H1 (cell line): ENCODE measurements at regions not wholly inside any gene's neighbourhood (a gene's known extent, or its start where the extent isn't known, plus 50 kb on each side); places are given as distances from the start of the nearest gene placed in this dataset.

Source experiments
- CTCF ChIA-PET: fragments of 300-600 bp; sonication (Branson Sonifier 250); formaldehyde crosslinking; loops from one replicate; lab custom pipeline; 2021; ENCODE audit not compliant: partially characterized antibody; lab: Charles Lee
- POLR2A ChIA-PET: fragments of 300-600 bp; sonication (Branson Sonifier 250); formaldehyde crosslinking; loops from one replicate; lab custom pipeline; 2021; ENCODE audit warnings: inconsistent platforms; ENCODE audit not compliant: partially characterized antibody; lab: Charles Lee
- DNase-seq, 2 experiments: peaks; one replicate each; pipeline versions ENCODE4 v3.0.0 to v3.0.0-alpha.2; 2010 to 2022; ENCODE audit warnings: low spot score in 2 of 2, low read depth in 1 of 2, mixed read lengths in 1 of 2
- FAIRE-seq: peaks from 2 replicates; lab custom pipeline; 2011; peaks lifted over from hg19 to GRCh38; lab: Jason Lieb, UNC
- H2AFZ ChIP-seq: 2 replicates; pipeline ENCODE4 v1.8.1; 2012; ENCODE audit warnings: low read length, inconsistent platforms
- H2AK5ac ChIP-seq: 2 replicates; pipeline ENCODE4 v1.6.1; 2013; ENCODE audit warnings: low read depth, low read length
- H2BK120ac ChIP-seq: replicated peaks from 2 replicates; pipeline ENCODE3; 2013; ENCODE audit warnings: low read depth, low read length, inconsistent platforms
- H2BK12ac ChIP-seq: 2 replicates; pipeline ENCODE4 v1.6.1; 2013; ENCODE audit warnings: low read depth, low read length
- H2BK15ac ChIP-seq: 2 replicates; pipeline ENCODE4 v1.6.1; 2013; ENCODE audit warnings: low read length
- H2BK20ac ChIP-seq: 2 replicates; pipeline ENCODE4 v1.6.1; 2013; ENCODE audit warnings: low read length
- H2BK5ac ChIP-seq: 2 replicates; pipeline ENCODE4 v1.6.1; 2013; ENCODE audit warnings: low read depth, low read length
- H3K14ac ChIP-seq: 2 replicates; pipeline ENCODE4 v1.6.1; 2013; ENCODE audit warnings: inconsistent platforms; ENCODE audit not compliant: insufficient read length
- H3K18ac ChIP-seq: 2 replicates; pipeline ENCODE4 v1.6.1; 2013; ENCODE audit warnings: low read length; ENCODE audit errors: extremely low read depth
- H3K23ac ChIP-seq: 2 replicates; pipeline ENCODE4 v1.6.1; 2013; ENCODE audit warnings: inconsistent platforms; ENCODE audit not compliant: insufficient read length
- H3K23me2 ChIP-seq: 2 replicates; pipeline ENCODE4 v1.6.1; 2013; ENCODE audit warnings: low read depth, low read length
- H3K27ac ChIP-seq: 2 replicates; pipeline ENCODE4 v1.6.1; 2011; ENCODE audit warnings: low read depth, low read length, inconsistent platforms
- H3K27me3 ChIP-seq, 4 experiments: replicated peaks in 1 of 4; 1 replicate in 1 of 4; 2 replicates in 3 of 4; pipeline versions ENCODE4 v1.6.1 to v1.8.1; 2011 to 2013; ENCODE audit warnings: low read length in 3 of 4, mild to moderate bottlenecking in 3 of 4, inconsistent platforms in 2 of 4, mixed read lengths in 2 of 4, moderate library complexity in 1 of 4; ENCODE audit not compliant: control insufficient read depth in 3 of 4, insufficient read depth in 3 of 4; ENCODE audit errors: extremely low read depth in 1 of 4
- H3K36me3 ChIP-seq, 4 experiments: 2 replicates each; pipeline versions ENCODE4 v1.6.1 to v1.8.1; 2011 to 2013; ENCODE audit warnings: mild to moderate bottlenecking in 4 of 4, low read length in 3 of 4, moderate library complexity in 2 of 4, control low read depth in 1 of 4, inconsistent platforms in 1 of 4; ENCODE audit not compliant: insufficient read depth in 4 of 4, control insufficient read depth in 2 of 4
- H3K4ac ChIP-seq: replicated peaks from 2 replicates; pipeline ENCODE3; 2013; ENCODE audit warnings: low read length, low read depth, mixed read lengths, inconsistent platforms; ENCODE audit not compliant: insufficient read length
- H3K4me1 ChIP-seq, 4 experiments: replicated peaks in 1 of 4; 1 replicate in 1 of 4; 2 replicates in 3 of 4; pipeline versions ENCODE4 v1.6.1 to v1.8.1; 2011 to 2013; ENCODE audit warnings: low read length in 3 of 4, inconsistent platforms in 2 of 4, mixed read lengths in 1 of 4; ENCODE audit not compliant: insufficient read depth in 4 of 4, control insufficient read depth in 3 of 4
- H3K4me2 ChIP-seq, 2 experiments: 2 replicates each; pipeline versions ENCODE4 v1.6.1 to v1.8.1; 2011 to 2013; ENCODE audit warnings: low read depth in 2 of 2, low read length in 2 of 2, control low read depth in 1 of 2, inconsistent platforms in 1 of 2, mild to moderate bottlenecking in 1 of 2; ENCODE audit not compliant: insufficient read depth in 1 of 2
- H3K4me3 ChIP-seq, 4 experiments: fragments of 200-600, 300-600 bp in 1 of 4; sonication (generic), shearing (Covaris generic), sonication (Bioruptor Twin) in 1 of 4; 2 replicates each; pipeline versions ENCODE4 v1.5.1 to v1.8.1; 2011 to 2016; ENCODE audit warnings: low read length in 4 of 4, low read depth in 3 of 4, control low read depth in 2 of 4, inconsistent platforms in 2 of 4, mild to moderate bottlenecking in 2 of 4, mixed read lengths in 1 of 4, moderate library complexity in 1 of 4; ENCODE audit not compliant: insufficient read depth in 2 of 4; ENCODE audit errors: extremely low read depth in 1 of 4
- H3K56ac ChIP-seq: replicated peaks from 2 replicates; pipeline ENCODE3; 2013; ENCODE audit warnings: low read depth, mild to moderate bottlenecking, mixed read lengths, low read length, inconsistent platforms; ENCODE audit not compliant: insufficient read length
- H3K79me1 ChIP-seq: 2 replicates; pipeline ENCODE4 v1.6.1; 2013; ENCODE audit warnings: low read depth, low read length, control low read depth
- H3K79me2 ChIP-seq, 2 experiments: 2 replicates each; pipeline versions ENCODE4 v1.6.1 to v1.8.1; 2012 to 2013; ENCODE audit warnings: low read length in 2 of 2, mild to moderate bottlenecking in 2 of 2, inconsistent platforms in 1 of 2; ENCODE audit not compliant: insufficient read depth in 2 of 2, control insufficient read depth in 1 of 2
- H3K9ac ChIP-seq, 4 experiments: replicated peaks in 1 of 4; 1 replicate in 1 of 4; 2 replicates in 3 of 4; pipeline versions ENCODE4 v1.6.1 to v1.8.1; 2011 to 2013; ENCODE audit warnings: low read depth in 3 of 4, low read length in 3 of 4, control low read depth in 2 of 4, mild to moderate bottlenecking in 2 of 4, moderate library complexity in 2 of 4, inconsistent platforms in 1 of 4; ENCODE audit errors: extremely low read depth in 1 of 4
- H3K9me3 ChIP-seq, 2 experiments: 2 replicates each; pipeline versions ENCODE4 v1.6.1 to v1.8.1; 2012 to 2013; ENCODE audit warnings: mild to moderate bottlenecking in 2 of 2, moderate library complexity in 2 of 2, control low read depth in 1 of 2, inconsistent platforms in 1 of 2, low read depth in 1 of 2, low read length in 1 of 2, mixed read lengths in 1 of 2; ENCODE audit not compliant: insufficient read depth in 2 of 2
- H4K20me1 ChIP-seq, 2 experiments: replicated peaks in 1 of 2; 2 replicates each; pipeline versions ENCODE3 to v1.8.1; 2011 to 2013; ENCODE audit warnings: inconsistent platforms in 2 of 2, low read length in 2 of 2, mild to moderate bottlenecking in 1 of 2; ENCODE audit not compliant: insufficient read depth in 2 of 2, control insufficient read depth in 1 of 2
- H4K5ac ChIP-seq: 2 replicates; pipeline ENCODE4 v1.6.1; 2013; ENCODE audit warnings: low read length, low read depth, mixed read lengths, inconsistent platforms; ENCODE audit not compliant: insufficient read length
- H4K8ac ChIP-seq: 2 replicates; pipeline ENCODE4 v1.8.0; 2013; ENCODE audit warnings: mild to moderate bottlenecking, moderate library complexity, low read length, inconsistent platforms; ENCODE audit not compliant: insufficient read depth; ENCODE audit errors: extremely low read depth
- H4K91ac ChIP-seq: replicated peaks from 2 replicates; pipeline ENCODE3; 2013; ENCODE audit warnings: low read length, mixed read lengths, inconsistent platforms; ENCODE audit not compliant: insufficient read length
- ATF2 ChIP-seq: IDR thresholded peaks from 2 replicates; pipeline ENCODE4 v1.6.1; 2012; ENCODE audit warnings: low read length, inconsistent platforms
- BACH1 ChIP-seq: IDR thresholded peaks from 2 replicates; pipeline ENCODE4 v1.6.1; 2012; ENCODE audit warnings: low read length, improper control_type of control experiment
- CHD1 ChIP-seq: IDR thresholded peaks from 2 replicates; pipeline ENCODE4 v1.6.1; 2012; ENCODE audit warnings: low read depth, low read length, improper control_type of control experiment
- EZH2 ChIP-seq: fragments of 200-600 bp; sonication (generic); IDR thresholded peaks from 2 replicates; pipeline ENCODE4 v1.7.1; 2012; ENCODE audit warnings: low read depth, mild to moderate bottlenecking, moderate library complexity, low read length, inconsistent platforms; ENCODE audit not compliant: severe bottlenecking
- KDM5A ChIP-seq: fragments of 200-600 bp; IDR thresholded peaks from 2 replicates; pipeline ENCODE4 v1.7.1; 2012; ENCODE audit warnings: mild to moderate bottlenecking, low read length, inconsistent platforms, mixed read lengths
- NANOG ChIP-seq: IDR thresholded peaks from 2 replicates; pipeline ENCODE4 v1.6.1; 2011; ENCODE audit warnings: low read length, low read depth, mild to moderate bottlenecking, inconsistent platforms; ENCODE audit not compliant: insufficient read depth, poor library complexity, severe bottlenecking
- POLR2A ChIP-seq, 2 experiments: IDR thresholded peaks; 1 replicate in 1 of 2; 2 replicates in 1 of 2; pipeline ENCODE4 v1.6.1; 2011; ENCODE audit warnings: low read depth in 2 of 2, low read length in 2 of 2, mild to moderate bottlenecking in 2 of 2; ENCODE audit errors: control extremely low read depth in 1 of 2
- RNF2 ChIP-seq: fragments of 200-900, 300-1000 bp; sonication (generic); IDR thresholded peaks from 2 replicates; pipeline ENCODE4 v1.7.1; 2016; ENCODE audit warnings: borderline replicate concordance, low read depth, mild to moderate bottlenecking, antibody characterized with exemption, low read length; ENCODE audit not compliant: poor library complexity, severe bottlenecking; ENCODE audit errors: missing control alignments
- SP4 ChIP-seq: IDR thresholded peaks from 2 replicates; pipeline ENCODE4 v1.6.1; 2012; ENCODE audit warnings: low read length, inconsistent platforms
- SRF ChIP-seq: IDR thresholded peaks from 2 replicates; pipeline ENCODE4 v1.6.1; 2011; ENCODE audit warnings: mild to moderate bottlenecking, low read depth, low read length, moderate library complexity
- WGBS, 2 experiments: shearing (Covaris generic) in 1 of 2; methylation state at CpG; one replicate each; pipeline versions ENCODE4 v1.1.6 to v1.1.7; 2013 to 2015; ENCODE audit warnings: low lambda C conversion rate in 2 of 2, mixed read lengths in 2 of 2, inconsistent platforms in 1 of 2, low coverage in 1 of 2, missing lambda C conversion rate in 1 of 2; ENCODE audit not compliant: insufficient replicate concordance in 2 of 2, insufficient coverage in 1 of 2, insufficient read length in 1 of 2; ENCODE audit errors: extremely low coverage in 1 of 2, missing lambda C conversion rate in 1 of 2; 5-methylcytosine and 5-hydroxymethylcytosine counted together

GRCh38 chr10:59073456-59074053, 102.9 kb upstream of the PHYHIPL start:
- no peak overlapping the region for H3K4ac ChIP-seq
- no peak overlapping the region for H2AFZ ChIP-seq
- H4K8ac ChIP-seq = no peak overlapping the region
- no peaks in the 10 kb centered on the region for H3K79me2 ChIP-seq
- H3K27ac ChIP-seq = no peak overlapping the region
- no peaks in the 10 kb centered on the region for H4K20me1 ChIP-seq
- no peaks in the 10 kb centered on the region for H3K79me1 ChIP-seq
- H4K91ac ChIP-seq = no peak overlapping the region
- peaks cover 0 to 3% (median 2%) of the 10 kb centered on the region in 4 experiments; a peak in 2 of 7 replicates for H3K4me1 ChIP-seq
- ChIA-PET CTCF (interaction anchor here (1.2 kb wide), 1 partner anchor 8 kb away, joined by 3 read pairs; no protein-coding TSS in a partner anchor), POLR2A (no interaction called here)
- H3K4me2 ChIP-seq = no peak overlapping the region
- no peak for DNase-seq
- no peaks in the 10 kb centered on the region for H3K36me3 ChIP-seq
- no peak overlapping the region for H2BK15ac ChIP-seq
- no peak overlapping the region for H2BK120ac ChIP-seq
- H3K23ac ChIP-seq = no peak overlapping the region
- H3K18ac ChIP-seq = no peak overlapping the region
- H3K27me3 ChIP-seq = no peaks in the 10 kb centered on the region
- 93% methylated on average over 1 of the region's 1 CpG; no CpG with 5 or more reads in 1 of the 2 experiments for WGBS, 2 experiments
- 0 out of 4 replicates have a peak, but pooled peaks cover 0 to 2% of the 10 kb centered on the region in 2 experiments for H3K9me3 ChIP-seq
- H3K9ac ChIP-seq = no peak overlapping the region
- no peaks in the 10 kb centered on the region; the same call in 1 of the 2 replicates for H3K23me2 ChIP-seq
- no peak overlapping the region for H2AK5ac ChIP-seq
- TF ChIP-seq EZH2 (no peak), BACH1 (no peak), POLR2A (IDR thresholded peaks at IDR 0.05; ENCODE audit: control extremely low read depth in 1 of 2, low read depth in 2 of 2, low read length in 2 of 2) (no peak), KDM5A (no peak), RNF2 (no peak), ATF2 (no peak), CHD1 (no peak), SP4 (no peak), SRF (no peak), NANOG (no peak)
- no peak overlapping the region for H3K56ac ChIP-seq
- no peak overlapping the region for H2BK5ac ChIP-seq
- no peak overlapping the region for H2BK12ac ChIP-seq
- no peak overlapping the region for H2BK20ac ChIP-seq
- no peak for FAIRE-seq
- H3K14ac ChIP-seq = no peak overlapping the region
- H3K4me3 ChIP-seq = no peak overlapping the region
- no peak overlapping the region for H4K5ac ChIP-seq
